Keratinocyte (primary cell): ENCODE measurements at regions not wholly inside any gene's neighbourhood (a gene's known extent, or its start where the extent isn't known, plus 50 kb on each side); places are given as distances from the start of the nearest gene placed in this dataset.

Source experiments
- DNase-seq: peaks from one replicate; pipeline ENCODE4 v3.0.0-alpha.2; 2011; ENCODE audit warnings: low read depth, missing footprints, low spot score
- FAIRE-seq: peaks from 2 replicates; lab custom pipeline; 2011; peaks lifted over from hg19 to GRCh38; lab: Jason Lieb, UNC
- H2AFZ ChIP-seq: 2 replicates; pipeline ENCODE4 v1.6.0; 2012; ENCODE audit warnings: low read length, control low read depth, inconsistent platforms; ENCODE audit not compliant: control insufficient read depth
- H3K27ac ChIP-seq: 2 replicates; pipeline ENCODE4 v1.5.1; 2011; ENCODE audit warnings: low read length; ENCODE audit not compliant: control insufficient read depth, insufficient read depth
- H3K27me3 ChIP-seq: 3 replicates; pipeline ENCODE4 v1.6.0; 2011; ENCODE audit warnings: low read length; ENCODE audit not compliant: control insufficient read depth, insufficient read depth; ENCODE audit errors: extremely low read depth
- H3K36me3 ChIP-seq, 2 experiments: 2 replicates in 1 of 2; 3 replicates in 1 of 2; pipeline ENCODE4 v1.5.1; 2011; ENCODE audit warnings: low read length in 2 of 2, mild to moderate bottlenecking in 1 of 2; ENCODE audit not compliant: control insufficient read depth in 2 of 2, insufficient read depth in 2 of 2; ENCODE audit errors: extremely low read depth in 1 of 2
- H3K4me1 ChIP-seq: 3 replicates; pipeline ENCODE4 v1.5.1; 2011; ENCODE audit warnings: low read length; ENCODE audit not compliant: control insufficient read depth, insufficient read depth; ENCODE audit errors: extremely low read depth
- H3K4me2 ChIP-seq: 3 replicates; pipeline ENCODE4 v1.6.0; 2011; ENCODE audit warnings: low read depth, low read length; ENCODE audit not compliant: control insufficient read depth, insufficient read depth; ENCODE audit errors: extremely low read depth
- H3K4me3 ChIP-seq, 3 experiments: fragments of 200-600 bp in 1 of 3; sonication (generic) in 1 of 3; 2 replicates in 2 of 3; 3 replicates in 1 of 3; pipeline ENCODE4 v1.5.1; 2011 to 2016; ENCODE audit warnings: low read length in 3 of 3, mild to moderate bottlenecking in 3 of 3, control low read depth in 2 of 3, inconsistent platforms in 1 of 3, low read depth in 1 of 3, mixed read lengths in 1 of 3, mixed run types in 1 of 3, moderate library complexity in 1 of 3; ENCODE audit not compliant: control insufficient read depth in 2 of 3, insufficient read depth in 2 of 3; ENCODE audit errors: extremely low read depth in 1 of 3
- H3K79me2 ChIP-seq: 2 replicates; pipeline ENCODE4 v1.6.0; 2012; ENCODE audit warnings: low read length; ENCODE audit not compliant: control insufficient read depth, insufficient read depth
- H3K9ac ChIP-seq: 3 replicates; pipeline ENCODE4 v1.6.0; 2011; ENCODE audit warnings: low read length; ENCODE audit not compliant: control insufficient read depth, insufficient read depth; ENCODE audit errors: extremely low read depth
- H3K9me1 ChIP-seq: 3 replicates; pipeline ENCODE4 v1.6.0; 2011; ENCODE audit warnings: low read length; ENCODE audit not compliant: control insufficient read depth, insufficient read depth; ENCODE audit errors: extremely low read depth
- H3K9me3 ChIP-seq: 2 replicates; pipeline ENCODE4 v1.5.1; 2012; ENCODE audit warnings: low read depth, low read length; ENCODE audit not compliant: control insufficient read depth
- H4K20me1 ChIP-seq: 3 replicates; pipeline ENCODE4 v1.6.0; 2011; ENCODE audit warnings: low read length; ENCODE audit not compliant: control insufficient read depth, insufficient read depth; ENCODE audit errors: extremely low read depth
- EZH2 ChIP-seq: IDR thresholded peaks from one replicate; pipeline ENCODE4 v1.6.1; 2012; ENCODE audit warnings: inconsistent platforms, mild to moderate bottlenecking, low read length, moderate library complexity
- dilution Hi-C: fragments of 300-500 bp; cut with MboI; formaldehyde crosslinking; loops from one replicate; pipeline ENCODE4 v1.7.0; 2020; ENCODE audit warnings: low sequenced_read_pairs; ENCODE audit not compliant: extremely low pct_ligation_motif_present
- TF ChIP-seq, protein P1 (sequence below), 3 experiments: IDR thresholded peaks in 1 of 3; conservative IDR thresholded peaks in 1 of 3; optimal IDR thresholded peaks in 1 of 3; 2 replicates in 2 of 3; 3 replicates in 1 of 3; pipeline versions ENCODE3 to v1.5.1; 2011; ENCODE audit warnings: low read length in 3 of 3, mild to moderate bottlenecking in 3 of 3, moderate library complexity in 2 of 3, control low read depth in 1 of 3, inconsistent platforms in 1 of 3; ENCODE audit not compliant: insufficient read depth in 2 of 3; ENCODE audit errors: extremely low read depth in 1 of 3

DNA sequence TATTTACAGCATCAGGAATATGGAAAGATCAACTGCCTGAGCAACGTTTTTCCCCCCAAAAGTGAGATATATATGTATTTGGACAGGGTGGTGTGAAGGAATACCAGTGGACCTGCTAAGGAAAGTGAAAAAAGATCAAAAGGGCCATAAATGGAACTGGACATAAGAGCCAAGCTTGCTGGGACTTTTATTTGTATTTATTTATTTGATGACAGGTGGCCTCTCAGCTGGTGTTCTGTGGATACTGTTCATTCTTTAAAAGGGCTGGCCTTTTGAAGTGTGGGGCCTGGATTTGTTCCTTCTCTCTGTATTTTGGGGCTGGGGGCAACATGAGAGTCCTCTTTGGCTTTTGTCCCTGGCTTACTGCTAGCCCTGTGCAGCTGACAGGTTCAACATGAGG is 306.6 kb upstream of the N4BP1 start:
- no peak overlapping the region for H2AFZ ChIP-seq
- no peak overlapping the region for H3K27ac ChIP-seq
- no peaks in the 10 kb centered on the region for H3K36me3 ChIP-seq
- H3K4me3 ChIP-seq = no peak overlapping the region
- no peaks in the 10 kb centered on the region for H3K9me1 ChIP-seq
- peaks cover 20% of the 10 kb centered on the region for H3K4me1 ChIP-seq
- no peak overlapping the region for H3K4me2 ChIP-seq
- FAIRE-seq (no peak), DNase-seq (no peak)
- H3K9me3 ChIP-seq = no peaks in the 10 kb centered on the region
- H3K9ac ChIP-seq = no peak overlapping the region
- H3K27me3 ChIP-seq = no peaks in the 10 kb centered on the region
- no peaks in the 10 kb centered on the region for H3K79me2 ChIP-seq
- dilution Hi-C loops = no loop called here
- no peak for TF ChIP-seq EZH2
- TF ChIP-seq, protein P1, sequence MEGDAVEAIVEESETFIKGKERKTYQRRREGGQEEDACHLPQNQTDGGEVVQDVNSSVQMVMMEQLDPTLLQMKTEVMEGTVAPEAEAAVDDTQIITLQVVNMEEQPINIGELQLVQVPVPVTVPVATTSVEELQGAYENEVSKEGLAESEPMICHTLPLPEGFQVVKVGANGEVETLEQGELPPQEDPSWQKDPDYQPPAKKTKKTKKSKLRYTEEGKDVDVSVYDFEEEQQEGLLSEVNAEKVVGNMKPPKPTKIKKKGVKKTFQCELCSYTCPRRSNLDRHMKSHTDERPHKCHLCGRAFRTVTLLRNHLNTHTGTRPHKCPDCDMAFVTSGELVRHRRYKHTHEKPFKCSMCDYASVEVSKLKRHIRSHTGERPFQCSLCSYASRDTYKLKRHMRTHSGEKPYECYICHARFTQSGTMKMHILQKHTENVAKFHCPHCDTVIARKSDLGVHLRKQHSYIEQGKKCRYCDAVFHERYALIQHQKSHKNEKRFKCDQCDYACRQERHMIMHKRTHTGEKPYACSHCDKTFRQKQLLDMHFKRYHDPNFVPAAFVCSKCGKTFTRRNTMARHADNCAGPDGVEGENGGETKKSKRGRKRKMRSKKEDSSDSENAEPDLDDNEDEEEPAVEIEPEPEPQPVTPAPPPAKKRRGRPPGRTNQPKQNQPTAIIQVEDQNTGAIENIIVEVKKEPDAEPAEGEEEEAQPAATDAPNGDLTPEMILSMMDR (optimal IDR thresholded peaks at IDR 0.05 in 1 of 3, IDR thresholded peaks at IDR 0.05 in 1 of 3, conservative IDR thresholded peaks at IDR 0.05 in 1 of 3; ENCODE audit: extremely low read depth in 1 of 3, insufficient read depth in 2 of 3, low read length in 3 of 3) = no peak
- no peaks in the 10 kb centered on the region for H4K20me1 ChIP-seq

DNA sequence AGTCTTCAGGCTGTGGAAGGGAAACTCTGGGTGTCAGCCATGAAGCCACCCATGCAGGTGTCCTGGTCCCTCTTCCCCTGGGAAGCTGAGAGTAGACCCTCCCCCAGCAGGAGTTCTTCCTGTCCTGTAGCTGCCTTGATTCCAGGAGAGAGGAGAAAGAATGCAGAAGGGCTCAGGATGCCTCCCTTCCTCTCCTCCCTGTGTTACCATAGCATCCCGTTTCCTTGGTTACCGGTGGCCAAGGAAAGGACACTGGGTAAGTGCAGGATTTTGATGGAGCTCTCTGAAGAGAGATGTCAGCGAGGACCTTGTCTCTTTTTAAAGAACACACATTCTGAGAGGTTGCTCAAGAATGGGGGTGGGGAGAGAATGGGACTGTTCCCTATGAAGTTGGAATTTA is 304.1 kb upstream of the N4BP1 start:
- H3K9me1 ChIP-seq = no peaks in the 10 kb centered on the region
- H3K27me3 ChIP-seq = no peaks in the 10 kb centered on the region
- no peak overlapping the region for H3K4me3 ChIP-seq
- FAIRE-seq (no peak), DNase-seq (no peak)
- no peaks in the 10 kb centered on the region for H3K36me3 ChIP-seq
- TF ChIP-seq, protein P1 (optimal IDR thresholded peaks at IDR 0.05 in 1 of 3, IDR thresholded peaks at IDR 0.05 in 1 of 3, conservative IDR thresholded peaks at IDR 0.05 in 1 of 3; ENCODE audit: extremely low read depth in 1 of 3, insufficient read depth in 2 of 3, low read length in 3 of 3) = no peak
- TF ChIP-seq EZH2 = no peak
- no peak overlapping the region for H3K9ac ChIP-seq
- no peaks in the 10 kb centered on the region for H4K20me1 ChIP-seq
- no peaks in the 10 kb centered on the region for H3K9me3 ChIP-seq
- no peak overlapping the region for H2AFZ ChIP-seq
- H3K4me2 ChIP-seq = no peak overlapping the region
- H3K79me2 ChIP-seq = no peaks in the 10 kb centered on the region
- dilution Hi-C loops = no loop called here
- no peak overlapping the region for H3K27ac ChIP-seq
- H3K4me1 ChIP-seq = peaks cover 18% of the 10 kb centered on the region
